ENCODE measurements at regions not wholly inside any gene's neighbourhood (a gene's known extent, or its start where the extent isn't known, plus 50 kb on each side); places are given as distances from the start of the nearest gene placed in this dataset.
"Not testable (repeated sequence)": the region's sequence is repeated elsewhere in the genome, so short reads cannot be mapped to it uniquely, and the experiment has no call there.

DNA sequence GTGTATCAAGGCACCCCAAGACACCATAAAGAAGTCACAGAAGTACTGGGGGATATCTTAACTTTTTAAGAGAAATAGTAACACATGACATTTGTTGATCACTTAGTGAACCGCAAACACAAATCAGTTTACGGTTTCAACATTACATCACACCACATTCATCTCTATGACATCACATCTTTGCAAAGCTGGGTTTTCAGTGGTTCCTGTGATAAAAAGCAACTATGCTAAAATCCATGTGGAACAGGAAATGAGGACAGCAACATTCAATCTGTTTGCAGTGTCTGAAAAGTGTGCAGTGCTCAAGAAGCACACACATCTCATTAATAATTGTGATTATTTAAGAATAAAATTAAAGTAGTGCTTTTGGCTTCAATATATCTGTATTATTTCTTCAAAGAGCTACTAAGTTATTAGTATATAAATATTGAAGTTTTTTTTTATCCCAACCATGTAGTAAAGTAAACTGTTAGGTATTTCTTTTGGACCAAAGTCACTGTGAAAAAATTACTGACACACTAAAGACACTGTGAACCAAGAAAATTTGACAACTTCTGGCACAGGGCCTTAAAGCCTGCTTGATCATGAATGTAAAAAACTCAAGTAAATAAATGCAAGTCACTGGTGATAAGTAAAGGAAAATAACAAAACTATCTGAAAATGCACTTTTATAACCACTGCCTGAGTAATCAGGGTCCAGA lies 156.0 kb upstream of the SOX6 start:
- no peak for DNase-seq (ENCODE audit: low read depth)

DNA sequence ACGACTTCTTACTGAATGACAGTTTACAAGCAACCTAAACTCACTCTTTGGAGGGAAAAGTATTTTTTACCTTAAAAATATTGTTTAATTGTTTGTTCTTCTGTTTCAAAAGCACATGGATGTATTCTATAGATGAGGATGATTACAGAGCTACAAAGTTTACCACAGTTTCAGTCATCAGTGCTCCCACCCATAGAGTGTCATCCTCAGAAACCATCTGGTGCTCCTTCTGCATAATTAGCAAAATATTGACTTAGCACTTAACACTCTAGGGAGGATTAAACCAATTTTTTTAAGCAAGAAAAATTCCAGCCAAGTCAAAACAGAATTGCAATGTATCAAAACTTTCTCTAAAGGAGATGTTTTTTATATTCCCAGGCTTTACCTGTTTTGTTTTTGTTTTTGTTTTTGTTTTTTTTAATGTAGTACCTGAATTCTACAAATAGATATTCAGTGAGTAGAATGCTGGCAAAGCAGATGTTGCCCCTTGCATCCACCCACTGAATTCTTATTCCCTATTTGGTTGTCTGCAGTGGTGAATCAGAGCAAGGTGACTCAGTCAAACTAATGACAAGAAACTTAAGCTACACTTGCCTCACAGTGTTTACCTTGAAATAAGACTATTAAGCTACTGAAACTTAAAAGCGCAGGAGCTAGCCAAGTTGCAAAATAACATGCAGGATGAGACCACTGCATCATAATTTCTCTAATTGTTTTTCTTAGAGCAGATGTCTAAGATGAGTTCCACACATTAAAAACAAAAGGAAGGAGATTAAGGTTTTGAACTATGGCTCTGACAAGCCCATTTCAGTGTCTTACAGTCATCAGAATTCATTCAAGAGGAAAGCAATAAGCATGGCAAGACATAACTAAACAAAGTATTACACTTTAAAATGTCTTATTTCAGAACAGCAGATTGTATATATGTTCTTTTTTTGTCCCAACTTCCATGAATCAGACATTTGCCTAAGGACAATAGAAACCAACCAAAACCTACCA lies 155.1 kb upstream of the SOX6 start:
- no peak overlapping the region for H3K4me3 ChIP-seq (ENCODE audit: control insufficient read depth, low read depth, low read length)
- TF ChIP-seq, protein P1, sequence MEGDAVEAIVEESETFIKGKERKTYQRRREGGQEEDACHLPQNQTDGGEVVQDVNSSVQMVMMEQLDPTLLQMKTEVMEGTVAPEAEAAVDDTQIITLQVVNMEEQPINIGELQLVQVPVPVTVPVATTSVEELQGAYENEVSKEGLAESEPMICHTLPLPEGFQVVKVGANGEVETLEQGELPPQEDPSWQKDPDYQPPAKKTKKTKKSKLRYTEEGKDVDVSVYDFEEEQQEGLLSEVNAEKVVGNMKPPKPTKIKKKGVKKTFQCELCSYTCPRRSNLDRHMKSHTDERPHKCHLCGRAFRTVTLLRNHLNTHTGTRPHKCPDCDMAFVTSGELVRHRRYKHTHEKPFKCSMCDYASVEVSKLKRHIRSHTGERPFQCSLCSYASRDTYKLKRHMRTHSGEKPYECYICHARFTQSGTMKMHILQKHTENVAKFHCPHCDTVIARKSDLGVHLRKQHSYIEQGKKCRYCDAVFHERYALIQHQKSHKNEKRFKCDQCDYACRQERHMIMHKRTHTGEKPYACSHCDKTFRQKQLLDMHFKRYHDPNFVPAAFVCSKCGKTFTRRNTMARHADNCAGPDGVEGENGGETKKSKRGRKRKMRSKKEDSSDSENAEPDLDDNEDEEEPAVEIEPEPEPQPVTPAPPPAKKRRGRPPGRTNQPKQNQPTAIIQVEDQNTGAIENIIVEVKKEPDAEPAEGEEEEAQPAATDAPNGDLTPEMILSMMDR (conservative IDR thresholded peaks at IDR 0.05; ENCODE audit: control insufficient read depth, insufficient read depth, low read depth, low read length) = no peak
- DNase-seq (ENCODE audit: low read depth) = peak; percentile 10

More for the DNA sequence above, 156.0 kb upstream of the SOX6 start:
- H3K4me3 ChIP-seq (ENCODE audit: control insufficient read depth, low read depth, low read length) = no peak overlapping the region
- TF ChIP-seq, protein P1 (conservative IDR thresholded peaks at IDR 0.05; ENCODE audit: control insufficient read depth, insufficient read depth, low read depth, low read length) = no peak

DNA sequence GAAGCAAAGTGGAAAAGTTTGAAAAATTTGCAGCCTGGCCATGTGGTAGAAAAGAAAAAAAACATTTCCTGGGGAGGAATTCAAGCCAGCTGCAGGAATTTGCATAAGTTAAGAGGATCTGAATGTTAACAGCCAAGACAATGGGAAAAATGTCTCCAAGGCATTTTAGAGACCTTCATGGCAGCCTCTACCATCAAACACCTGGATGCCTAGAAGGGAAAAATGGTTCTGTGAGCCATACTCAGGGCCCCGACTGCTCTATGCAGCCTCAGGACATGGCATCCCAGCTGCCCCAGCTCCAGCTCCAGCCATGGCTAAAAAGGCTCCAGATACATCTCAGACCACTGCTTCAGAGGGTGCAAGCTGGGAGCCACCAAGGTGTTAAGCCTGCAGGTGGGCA lies 149.1 kb upstream of the SOX6 start:
- H3K4me3 ChIP-seq (ENCODE audit: control insufficient read depth, low read depth, low read length) = no peak overlapping the region

DNA sequence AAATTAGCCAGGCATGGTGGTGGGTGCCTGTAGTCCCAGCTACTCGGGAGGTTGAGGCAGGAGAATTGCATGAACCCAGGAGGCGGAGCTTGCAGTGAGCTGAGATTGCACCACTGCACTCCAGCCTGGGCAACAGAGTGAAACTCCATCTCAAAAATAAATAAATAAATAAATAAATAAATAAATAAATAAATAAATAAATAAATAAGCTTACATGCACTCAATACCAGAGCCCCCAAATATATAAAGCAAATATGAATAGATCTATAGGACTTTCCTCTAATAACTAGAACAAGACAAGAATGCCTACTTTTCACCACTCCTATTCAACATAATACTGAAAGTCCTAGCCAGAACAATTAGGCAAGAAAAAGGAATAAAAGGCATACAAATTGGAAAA lies 147.5 kb upstream of the SOX6 start:
- not testable (repeated sequence) for DNase-seq (ENCODE audit: low read depth); H3K4me3 ChIP-seq (ENCODE audit: control insufficient read depth, low read depth, low read length)

More for the DNA sequence above, 149.1 kb upstream of the SOX6 start:
- TF ChIP-seq, protein P1 (conservative IDR thresholded peaks at IDR 0.05; ENCODE audit: control insufficient read depth, insufficient read depth, low read depth, low read length) = no peak
- no peak for DNase-seq (ENCODE audit: low read depth)

DNA sequence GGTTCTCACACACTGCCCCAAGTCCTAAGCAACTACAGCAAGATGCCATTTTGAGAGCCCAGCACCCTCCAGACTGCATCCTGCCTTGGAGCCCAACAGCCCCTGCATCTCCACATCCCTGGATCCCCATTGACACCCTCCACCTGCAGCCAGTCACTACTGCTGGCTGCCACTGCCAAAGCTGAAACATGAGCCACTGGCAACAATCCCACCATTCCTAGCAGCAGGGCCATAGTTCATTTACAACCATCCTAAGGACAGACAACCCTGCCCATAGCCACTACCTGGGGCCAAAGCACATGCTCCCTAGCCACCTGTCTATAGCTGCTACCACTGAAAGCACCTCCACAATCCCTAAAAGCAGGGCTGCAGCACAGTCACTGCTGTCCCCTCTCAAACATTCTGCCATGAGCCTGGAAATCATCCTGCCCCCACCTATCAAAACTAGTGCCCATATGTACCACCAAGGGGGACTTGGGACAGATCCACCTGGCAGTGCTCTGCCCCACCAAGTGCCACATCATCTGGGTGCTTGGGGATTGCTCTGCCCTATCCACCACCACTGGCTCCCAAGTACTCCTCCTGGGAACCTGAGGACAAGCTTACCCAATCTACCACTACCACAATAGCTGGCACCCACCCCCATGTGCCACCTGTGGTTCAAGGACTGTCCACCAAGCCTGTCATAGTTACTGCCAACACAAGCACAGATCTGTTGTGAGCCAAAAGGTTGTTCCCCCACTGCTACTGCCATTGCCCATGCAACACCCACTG lies 138.8 kb upstream of the SOX6 start:
- no peak overlapping the region for H3K4me3 ChIP-seq (ENCODE audit: control insufficient read depth, low read depth, low read length)
- TF ChIP-seq, protein P1 (conservative IDR thresholded peaks at IDR 0.05; ENCODE audit: control insufficient read depth, insufficient read depth, low read depth, low read length) = no peak
- DNase-seq (ENCODE audit: low read depth) = no peak

DNA sequence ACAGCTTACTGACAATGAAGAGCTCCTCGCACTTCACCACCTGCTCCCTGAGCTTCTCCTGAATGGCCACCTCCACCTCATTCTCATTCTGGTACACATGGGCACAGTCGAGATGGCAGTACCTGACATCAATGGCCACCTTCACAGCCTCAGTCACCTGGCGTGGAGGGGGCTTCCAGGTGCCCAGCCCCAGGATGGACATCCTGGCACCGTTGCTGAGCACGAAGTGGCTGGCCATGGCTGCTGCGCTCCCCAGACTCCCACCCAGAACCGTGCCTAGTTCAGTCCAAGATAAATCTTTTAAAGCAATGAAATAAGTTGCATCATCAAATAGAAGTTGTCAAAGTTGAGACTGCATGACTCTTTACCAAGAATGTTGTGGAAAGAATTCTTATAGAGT lies 128.1 kb upstream of the SOX6 start:
- H3K4me3 ChIP-seq (ENCODE audit: control insufficient read depth, low read depth, low read length) = no peak overlapping the region
- TF ChIP-seq, protein P1 (conservative IDR thresholded peaks at IDR 0.05; ENCODE audit: control insufficient read depth, insufficient read depth, low read depth, low read length) = no peak
- DNase-seq (ENCODE audit: low read depth) = no peak

Data from fibroblast of mammary gland (primary cell).